MCF 10A (cell line): ENCODE measurements at regions not wholly inside any gene's neighbourhood (a gene's known extent, or its start where the extent isn't known, plus 50 kb on each side); places are given as distances from the start of the nearest gene placed in this dataset.

Experiments
- BruUV-seq: library from RNA; stranded (reverse); fragments of 400-500 nt; replicated peaks from 2 replicates; lab custom pipeline; 2021; lab: Mats Ljungman, UMichigan
- CTCF ChIA-PET: fragments of 300-600 bp; sonication (Branson Sonifier 250); formaldehyde crosslinking; extraction: SDS; loops from one replicate; lab custom pipeline; 2021; ENCODE audit warnings: antibody characterized with exemption, inconsistent platforms; lab: Yijun Ruan, JAX
- POLR2A ChIA-PET: fragments of 300-600, 350-650 bp; sonication (Branson Sonifier 250); formaldehyde crosslinking; extraction: SDS; loops from one replicate; lab custom pipeline; 2020; ENCODE audit warnings: antibody characterized with exemption, inconsistent platforms; lab: Yijun Ruan, JAX
- DNase-seq: peaks from one replicate; pipeline ENCODE4 v3.0.0-alpha.2; 2018; ENCODE audit not compliant: unreplicated experiment
- H3K27ac Mint-ChIP-seq: one replicate; pipeline ENCODE4 v1.8.0; 2022; ENCODE audit warnings: mild to moderate bottlenecking, low read depth, mixed read lengths; ENCODE audit not compliant: unreplicated experiment
- H3K27me3 Mint-ChIP-seq: one replicate; pipeline ENCODE4 v1.8.0; 2022; ENCODE audit warnings: mixed read lengths; ENCODE audit not compliant: insufficient read depth, unreplicated experiment
- H3K36me3 Mint-ChIP-seq: one replicate; pipeline ENCODE4 v1.8.0; 2022; ENCODE audit warnings: mild to moderate bottlenecking, moderate library complexity, mixed read lengths; ENCODE audit not compliant: insufficient read depth, unreplicated experiment
- H3K4me1 Mint-ChIP-seq: one replicate; pipeline ENCODE4 v1.8.0; 2022; ENCODE audit warnings: mixed read lengths; ENCODE audit not compliant: insufficient read depth, unreplicated experiment
- H3K4me3 Mint-ChIP-seq: one replicate; pipeline ENCODE4 v1.8.0; 2022; ENCODE audit warnings: mild to moderate bottlenecking, moderate library complexity, mixed read lengths; ENCODE audit not compliant: unreplicated experiment
- H3K9me3 Mint-ChIP-seq: one replicate; pipeline ENCODE4 v1.8.0; 2022; ENCODE audit warnings: mixed read lengths; ENCODE audit not compliant: unreplicated experiment
- CTCF ChIP-seq: fragments of 200-600 bp; IDR thresholded peaks from one replicate; pipeline ENCODE4 v1.8.0; 2022; ENCODE audit warnings: antibody characterized with exemption, mild to moderate bottlenecking; ENCODE audit not compliant: unreplicated experiment
- intact Hi-C: fragments of 100-400 bp; cut with micrococcal nuclease; formaldehyde crosslinking; loops from 2 replicates; pipeline ENCODE4 v1.14.1; 2022

GRCh38 chr3:80663426-80663825 lies 895.6 kb upstream of the ROBO1 start:
- no TSS peak for BruUV-seq
- POLR2A ChIA-PET = no interaction called here
- no peaks in the 10 kb centered on the region for H3K9me3 Mint-ChIP-seq
- no peak overlapping the region for H3K27ac Mint-ChIP-seq
- no peaks in the 10 kb centered on the region for H3K4me1 Mint-ChIP-seq
- no peaks in the 10 kb centered on the region for H3K36me3 Mint-ChIP-seq
- H3K4me3 Mint-ChIP-seq = no peak overlapping the region
- no peak for TF ChIP-seq CTCF
- no peak for DNase-seq
- intact Hi-C loops = no loop called here
- CTCF ChIA-PET = no interaction called here
- no peaks in the 10 kb centered on the region for H3K27me3 Mint-ChIP-seq

GRCh38 chr3:80655216-80655615 lies 887.4 kb upstream of the ROBO1 start:
- no TSS peak for BruUV-seq
- Mint-ChIP-seq H3K36me3 (no peaks in the 10 kb centered on the region), H3K27ac (no peak overlapping the region), H3K4me3 (no peak overlapping the region), H3K9me3 (peaks cover 8% of the 10 kb centered on the region), H3K4me1 (no peaks in the 10 kb centered on the region), H3K27me3 (no peaks in the 10 kb centered on the region)
- no peak for TF ChIP-seq CTCF
- intact Hi-C loops = no loop called here
- ChIA-PET CTCF (no interaction called here), POLR2A (no interaction called here)
- no peak for DNase-seq

GRCh38 chr3:80649170-80649569 lies 881.4 kb upstream of the ROBO1 start:
- Mint-ChIP-seq H3K27me3 (peaks cover 26% of the 10 kb centered on the region), H3K4me3 (no peak overlapping the region), H3K9me3 (peaks cover 14% of the 10 kb centered on the region), H3K36me3 (no peaks in the 10 kb centered on the region), H3K4me1 (no peaks in the 10 kb centered on the region), H3K27ac (no peak overlapping the region)
- no peak for DNase-seq
- no peak for TF ChIP-seq CTCF
- intact Hi-C loops = no loop called here
- BruUV-seq = no TSS peak
- ChIA-PET POLR2A (no interaction called here), CTCF (no interaction called here)

GRCh38 chr3:80643421-80643820 lies 875.6 kb upstream of the ROBO1 start:
- Mint-ChIP-seq H3K27ac (no peak overlapping the region), H3K36me3 (no peaks in the 10 kb centered on the region), H3K4me1 (no peaks in the 10 kb centered on the region), H3K27me3 (peaks cover 57% of the 10 kb centered on the region), H3K9me3 (peaks cover 12% of the 10 kb centered on the region), H3K4me3 (no peak overlapping the region)
- CTCF ChIA-PET = interaction anchor here (0.6 kb wide), 1 partner anchor 48 kb away, joined by 3 read pairs; no protein-coding TSS in a partner anchor
- POLR2A ChIA-PET = no interaction called here
- DNase-seq = no peak
- intact Hi-C loops = no loop called here
- no peak for TF ChIP-seq CTCF
- no TSS peak for BruUV-seq
